NOMO-1 (cell line): ENCODE measurements at regions not wholly inside any gene's neighbourhood (a gene's known extent, or its start where the extent isn't known, plus 50 kb on each side); places are given as distances from the start of the nearest gene placed in this dataset.

Source experiments
- DNase-seq, 2 experiments: peaks; one replicate each; lab custom pipeline; 2025; ENCODE audit not compliant: unreplicated experiment in 2 of 2; lab: John Stamatoyannopoulos, UW

DNA sequence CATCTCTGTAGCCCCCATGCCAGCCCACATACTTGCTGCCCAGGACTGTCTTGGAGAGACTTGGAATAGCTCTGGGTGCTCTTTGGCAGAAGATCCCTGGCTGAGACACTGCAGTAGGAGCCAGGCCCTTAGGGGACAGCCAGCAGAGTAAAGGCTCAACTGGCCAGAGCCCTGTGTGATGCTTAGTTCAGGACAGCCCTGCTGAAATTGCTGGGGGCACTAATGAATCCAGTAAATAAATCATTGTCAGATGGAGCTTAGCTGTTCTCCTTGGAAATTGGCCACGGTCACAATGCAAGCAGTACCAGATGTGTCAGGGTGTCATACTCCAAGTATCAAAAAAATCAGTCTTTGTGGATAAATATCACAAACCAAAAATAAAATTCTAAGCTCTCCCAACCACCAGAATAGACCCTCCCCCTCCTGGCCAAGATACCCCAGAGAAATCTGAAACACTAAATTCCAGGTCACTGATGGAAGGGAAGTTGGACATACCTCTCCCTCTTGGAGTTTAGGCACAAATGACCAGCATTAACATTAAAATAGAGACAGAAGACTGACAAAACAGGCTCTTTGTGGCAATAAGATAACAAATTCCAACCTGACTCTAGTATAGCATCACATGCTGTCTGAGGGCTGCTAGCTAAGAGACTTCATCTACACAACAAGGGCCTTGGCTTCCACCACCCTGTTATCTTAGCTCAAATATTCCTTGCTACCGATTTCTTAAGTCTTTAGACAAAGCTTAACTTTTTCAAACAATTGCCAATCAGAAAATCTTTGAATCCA lies 83.2 kb upstream of the DNAH14 start:
- DNase-seq: no peak

GRCh38 chr1:224850446-224850845 lies 79.0 kb upstream of the DNAH14 start:
- no peak for DNase-seq

DNA sequence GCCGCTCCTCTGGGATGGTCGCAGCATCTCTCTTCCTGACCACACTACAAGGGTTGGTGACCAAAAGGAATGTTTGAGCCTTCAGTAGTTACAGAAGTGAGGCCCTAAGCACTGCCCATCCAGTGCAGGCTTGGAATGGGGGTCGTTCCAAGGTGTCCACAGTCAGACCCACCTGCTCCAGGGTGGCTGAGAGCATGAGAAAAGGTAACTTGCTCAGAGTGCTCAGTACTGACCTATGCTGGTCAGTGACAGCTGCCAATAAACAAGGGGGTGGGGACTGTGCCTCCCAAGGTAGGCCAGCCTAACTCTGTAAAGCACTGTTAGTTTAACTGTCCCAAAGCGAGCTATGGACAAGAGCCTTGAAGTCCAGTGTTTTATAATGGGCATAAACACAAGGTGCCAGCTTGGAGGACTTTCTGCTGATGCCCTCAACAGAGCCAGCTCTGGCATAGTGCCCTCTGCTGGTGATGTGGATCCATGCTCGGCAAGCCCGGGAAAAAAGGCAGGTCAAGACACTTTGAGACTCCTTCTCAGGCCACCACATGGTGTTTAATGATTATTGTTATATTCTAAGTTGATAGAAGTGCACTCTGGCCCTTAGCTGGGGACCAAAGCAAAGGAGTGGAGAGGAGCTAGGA lies 78.1 kb upstream of the DNAH14 start:
- peak; percentile 9 to 39 for DNase-seq

DNA sequence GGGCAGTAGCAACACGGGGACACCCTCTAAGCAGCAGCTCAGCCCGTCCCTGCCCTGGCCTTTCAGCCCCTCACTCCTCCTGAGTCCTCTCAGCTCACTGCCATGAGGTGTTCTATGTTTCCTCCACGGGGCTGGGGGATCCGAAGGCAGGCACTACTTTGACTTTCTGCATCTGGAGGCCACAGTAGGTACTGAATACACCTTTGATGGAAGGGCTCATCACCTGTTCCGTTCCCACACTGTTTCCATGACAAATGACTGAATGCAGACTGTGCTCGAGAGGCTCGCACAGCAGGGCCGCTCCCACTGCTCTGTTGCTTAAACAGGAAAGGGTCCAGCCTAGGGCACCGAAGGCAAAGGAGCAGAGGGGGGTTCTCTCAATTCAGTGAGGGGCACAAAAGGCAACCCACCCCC lies 77.6 kb upstream of the DNAH14 start:
- DNase-seq: no peak

DNA sequence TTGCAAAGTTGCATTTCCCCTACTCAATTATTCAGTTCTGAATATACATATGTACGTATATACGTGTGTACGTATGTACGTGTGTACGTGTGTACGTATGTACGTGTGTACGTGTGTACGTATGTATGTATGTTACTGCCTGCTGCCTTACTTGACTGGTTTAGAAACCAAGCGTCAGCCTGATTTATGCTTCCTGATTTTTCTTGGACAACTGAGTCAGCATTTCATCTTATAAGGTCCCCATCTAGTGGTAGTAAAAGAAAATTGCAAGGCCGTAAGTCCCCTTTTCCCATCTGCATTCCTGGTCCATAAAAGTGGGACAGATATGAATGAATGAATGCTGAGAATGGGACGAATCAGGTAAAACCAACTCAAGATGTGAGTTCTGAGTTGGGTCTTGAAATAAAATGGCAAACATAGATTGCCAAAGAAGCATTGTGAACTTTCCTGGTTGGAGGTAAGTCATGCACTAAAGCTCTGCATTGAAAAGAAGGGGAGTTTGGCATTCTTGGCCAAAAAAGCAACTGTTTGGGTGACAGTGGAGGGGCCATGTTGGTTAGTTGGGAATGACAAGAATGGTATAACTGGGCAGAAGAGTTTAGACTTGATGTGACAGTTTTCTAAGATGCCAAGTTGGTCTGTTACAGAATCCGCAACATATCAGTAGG lies 76.4 kb upstream of the DNAH14 start:
- DNase-seq: peak in 1 of 2 experiments; percentile 32

- DNase-seq: no peak
Observed at GRCh38 chr1:224856973-224857372, 72.5 kb upstream of the DNAH14 start.

DNA sequence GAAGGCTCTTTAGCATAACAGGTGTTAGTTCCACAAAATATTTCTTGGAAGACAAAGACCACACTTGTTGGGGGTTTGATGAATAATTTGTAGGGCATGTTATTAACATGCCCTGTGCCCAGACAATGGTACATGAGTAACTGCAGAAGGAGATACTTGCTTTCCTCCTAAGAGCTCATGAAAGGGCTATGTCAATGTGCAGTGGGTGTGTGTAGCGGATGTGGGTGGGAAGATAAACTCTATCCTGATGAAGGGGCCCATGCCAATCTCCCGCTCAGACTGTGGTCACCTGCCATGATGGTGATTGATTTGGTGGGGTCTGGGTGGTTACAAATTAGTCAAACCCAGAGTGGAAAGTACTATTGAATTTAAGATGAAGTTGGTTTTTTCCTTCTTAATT lies 69.8 kb upstream of the DNAH14 start:
- no peak for DNase-seq

GRCh38 chr1:224860488-224861338 lies 68.8 kb upstream of the DNAH14 start:
- no peak for DNase-seq

GRCh38 chr1:224861339-224861716 lies 68.1 kb upstream of the DNAH14 start:
- DNase-seq: no peak

DNA sequence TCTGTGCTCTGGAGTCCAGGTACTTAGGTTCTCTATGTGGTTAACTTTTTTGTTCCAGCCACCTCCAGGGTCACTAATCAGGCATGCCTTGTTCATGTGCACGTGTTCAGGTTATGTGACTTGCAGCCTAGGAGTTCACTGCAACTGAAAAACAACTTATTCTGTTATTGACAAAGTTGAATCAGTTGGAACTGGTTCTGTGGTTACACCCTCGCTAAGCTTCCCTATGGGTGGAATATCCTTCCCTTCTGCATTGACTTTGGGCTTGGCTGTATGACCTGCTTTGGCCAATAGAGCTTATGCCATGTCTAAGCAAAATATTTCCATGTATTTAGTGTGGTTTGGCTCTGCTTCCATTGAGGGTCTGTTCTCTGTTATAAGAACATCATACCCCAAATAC lies 66.0 kb upstream of the DNAH14 start:
- no peak for DNase-seq

GRCh38 chr1:224864006-224864405 lies 65.5 kb upstream of the DNAH14 start:
- DNase-seq: no peak

- DNase-seq: no peak
Observed at GRCh38 chr1:224865510-224865909, 64.0 kb upstream of the DNAH14 start.

DNA sequence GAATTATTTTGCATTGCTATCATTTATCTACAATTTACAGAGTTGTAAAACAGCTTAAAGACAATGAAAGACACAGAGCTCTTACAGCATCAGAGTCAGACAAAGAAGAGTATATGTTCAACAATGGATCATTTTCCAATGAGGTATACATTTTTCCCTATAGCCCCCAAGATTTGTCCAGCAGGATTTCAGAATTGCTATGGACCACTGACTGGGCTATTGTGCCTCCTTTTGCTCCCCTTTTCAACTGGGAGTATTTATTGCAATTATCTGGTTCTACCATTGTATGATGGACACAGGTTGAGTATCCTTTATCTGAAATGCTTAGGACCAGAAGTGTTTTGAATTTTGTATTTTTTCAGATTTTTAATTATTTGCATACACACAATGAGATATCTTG lies 62.5 kb upstream of the DNAH14 start:
- DNase-seq: no peak

DNA sequence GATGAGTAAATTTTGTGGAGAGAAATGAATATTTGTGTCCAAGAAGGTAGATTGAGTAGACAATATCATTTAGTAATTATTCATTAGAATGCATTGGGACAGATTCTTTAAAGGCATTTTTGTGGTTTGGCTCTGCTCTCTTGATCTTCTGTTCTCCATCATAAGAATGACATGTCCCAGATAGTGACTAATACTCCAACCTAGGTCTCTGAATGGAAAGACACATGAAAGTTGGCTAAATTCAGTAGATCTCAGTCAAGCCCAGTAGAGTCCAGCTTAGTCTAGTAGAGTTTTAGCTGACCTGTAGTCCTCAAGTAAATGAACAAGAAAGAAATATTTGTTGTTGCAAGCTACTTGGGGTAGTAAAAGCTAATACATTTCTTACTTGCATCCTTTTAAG lies 61.8 kb upstream of the DNAH14 start:
- DNase-seq: no peak

DNA sequence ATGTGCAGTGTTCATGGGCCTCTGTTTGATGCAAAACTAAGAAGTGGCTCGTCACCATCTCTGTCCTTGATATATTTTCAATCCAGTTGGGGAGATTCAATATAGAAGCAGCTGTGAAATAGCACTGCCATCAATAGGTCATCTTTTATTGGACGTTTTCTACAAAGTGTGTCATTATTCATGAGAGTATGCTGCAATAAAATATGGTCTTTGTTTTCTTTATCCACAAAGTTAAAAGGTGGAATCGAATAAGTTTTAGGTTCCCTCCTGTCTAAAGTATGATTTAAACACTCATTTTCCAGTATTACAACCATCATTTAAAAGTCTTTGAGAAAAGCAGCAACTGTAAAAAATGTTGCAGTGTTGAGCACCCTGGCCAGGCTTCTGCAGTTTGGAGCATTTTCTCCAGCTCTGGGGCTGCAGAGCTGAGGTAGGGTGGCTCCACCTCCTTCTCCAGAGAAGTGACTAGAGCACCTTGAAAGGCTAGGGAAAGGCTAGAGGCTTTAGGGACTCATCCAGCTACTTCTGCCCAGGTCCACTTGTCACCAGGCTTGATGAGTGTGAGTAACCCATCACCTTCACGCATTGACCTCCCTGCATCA lies 56.5 kb upstream of the DNAH14 start:
- DNase-seq: no peak

GRCh38 chr1:224873434-224874369 lies 55.8 kb upstream of the DNAH14 start:
- no peak for DNase-seq

GRCh38 chr1:224874775-224875174 lies 54.7 kb upstream of the DNAH14 start:
- DNase-seq: no peak

- DNase-seq: peak in 1 of 2 experiments; percentile 22
Observed at GRCh38 chr1:224879162-224879803, 50.2 kb upstream of the DNAH14 start.
